GM12892 (cell line): ENCODE measurements at regions not wholly inside any gene's neighbourhood (a gene's known extent, or its start where the extent isn't known, plus 50 kb on each side); places are given as distances from the start of the nearest gene placed in this dataset.

Experiments
- POLR2A ChIP-seq: IDR thresholded peaks from 2 replicates; pipeline ENCODE4 v1.6.1; 2011; ENCODE audit warnings: low read depth, low read length, control low read depth
- POLR2AphosphoS5 ChIP-seq: IDR thresholded peaks from 2 replicates; pipeline ENCODE4 v1.6.1; 2011; ENCODE audit warnings: low read depth, low read length, control low read depth

DNA sequence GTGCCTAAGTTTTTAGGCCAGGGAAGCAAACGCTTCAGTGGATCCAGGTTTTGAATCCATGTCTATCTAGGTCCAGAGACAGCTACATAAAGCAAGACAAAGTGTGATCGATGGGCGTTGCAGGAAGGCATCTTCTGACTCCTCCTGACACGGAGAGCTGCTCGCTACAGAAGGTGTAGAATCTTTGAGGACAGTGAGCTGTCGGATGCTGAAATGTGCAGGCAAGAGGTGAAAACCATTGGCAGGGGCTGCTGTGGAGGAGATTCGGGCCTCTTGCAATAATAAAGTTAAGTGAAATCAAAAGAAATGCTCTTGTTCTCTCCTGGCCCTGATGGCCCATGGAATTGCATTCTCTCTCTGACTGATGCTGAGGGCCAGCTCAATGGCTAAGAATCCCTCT, 336.2 kb downstream of the CYRIA start:
- TF ChIP-seq POLR2A (no peak), POLR2AphosphoS5 (no peak)
